Retinal pigment epithelial cell (primary cell): ENCODE measurements at regions not wholly inside any gene's neighbourhood (a gene's known extent, or its start where the extent isn't known, plus 50 kb on each side); places are given as distances from the start of the nearest gene placed in this dataset.

Source experiments
- DNase-seq: peaks from one replicate; pipeline ENCODE4 v3.0.0-alpha.2; 2010; ENCODE audit warnings: low read depth
- H3K4me3 ChIP-seq: 2 replicates; pipeline ENCODE4 v1.5.1; 2011; ENCODE audit warnings: mild to moderate bottlenecking, low read length, control low read depth, moderate library complexity
- TF ChIP-seq, protein P1 (sequence below): conservative IDR thresholded peaks from 2 replicates; pipeline ENCODE4 v1.5.1; 2011; ENCODE audit warnings: low read depth, low read length, control low read depth, inconsistent platforms

DNA sequence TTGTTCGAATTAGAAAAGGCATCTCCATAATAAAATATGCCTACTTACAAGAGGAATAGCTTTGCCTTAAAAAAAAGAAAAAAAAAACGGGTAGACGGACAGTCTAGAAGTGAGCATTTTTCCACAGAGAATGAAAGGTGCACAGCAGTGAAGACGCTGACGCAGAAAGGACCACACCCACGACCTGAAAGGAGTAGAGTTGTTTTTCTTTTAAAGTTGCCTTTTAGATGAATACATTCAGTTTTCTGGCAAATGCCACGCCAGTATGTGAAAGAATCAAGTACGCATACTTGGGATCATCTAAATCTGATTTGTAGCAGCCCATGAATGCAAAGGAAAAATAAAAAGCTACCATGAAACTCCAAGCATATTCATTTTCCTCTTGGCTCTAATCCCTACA, 809.2 kb upstream of the SOX11 start:
- DNase-seq: no peak
- TF ChIP-seq, protein P1, sequence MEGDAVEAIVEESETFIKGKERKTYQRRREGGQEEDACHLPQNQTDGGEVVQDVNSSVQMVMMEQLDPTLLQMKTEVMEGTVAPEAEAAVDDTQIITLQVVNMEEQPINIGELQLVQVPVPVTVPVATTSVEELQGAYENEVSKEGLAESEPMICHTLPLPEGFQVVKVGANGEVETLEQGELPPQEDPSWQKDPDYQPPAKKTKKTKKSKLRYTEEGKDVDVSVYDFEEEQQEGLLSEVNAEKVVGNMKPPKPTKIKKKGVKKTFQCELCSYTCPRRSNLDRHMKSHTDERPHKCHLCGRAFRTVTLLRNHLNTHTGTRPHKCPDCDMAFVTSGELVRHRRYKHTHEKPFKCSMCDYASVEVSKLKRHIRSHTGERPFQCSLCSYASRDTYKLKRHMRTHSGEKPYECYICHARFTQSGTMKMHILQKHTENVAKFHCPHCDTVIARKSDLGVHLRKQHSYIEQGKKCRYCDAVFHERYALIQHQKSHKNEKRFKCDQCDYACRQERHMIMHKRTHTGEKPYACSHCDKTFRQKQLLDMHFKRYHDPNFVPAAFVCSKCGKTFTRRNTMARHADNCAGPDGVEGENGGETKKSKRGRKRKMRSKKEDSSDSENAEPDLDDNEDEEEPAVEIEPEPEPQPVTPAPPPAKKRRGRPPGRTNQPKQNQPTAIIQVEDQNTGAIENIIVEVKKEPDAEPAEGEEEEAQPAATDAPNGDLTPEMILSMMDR: no peak
- no peak overlapping the region for H3K4me3 ChIP-seq

DNA sequence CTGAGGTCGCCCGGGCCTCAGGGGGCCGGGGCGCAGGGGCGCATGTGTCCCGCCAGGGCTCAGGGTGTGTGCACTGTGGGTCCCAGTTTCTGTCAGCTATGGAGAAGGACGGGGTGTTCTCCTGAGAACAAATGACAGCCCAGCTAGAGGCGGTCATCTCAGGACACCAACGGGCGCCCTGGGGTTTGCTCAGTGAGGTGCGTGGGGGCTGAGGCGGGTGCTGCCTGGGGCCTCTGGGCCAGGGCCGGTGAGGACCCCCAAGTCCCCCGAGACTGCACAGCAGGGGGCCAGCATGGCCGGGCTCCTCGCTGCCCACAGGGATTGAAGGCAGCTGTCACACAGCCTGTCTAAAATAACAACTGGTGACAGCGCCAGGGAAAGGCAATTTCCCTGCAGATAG, 808.8 kb upstream of the SOX11 start:
- DNase-seq: no peak
- TF ChIP-seq, protein P1: no peak
- no peak overlapping the region for H3K4me3 ChIP-seq

GRCh38 chr2:4884117-4884571, 808.0 kb upstream of the SOX11 start:
- no peak for DNase-seq
- H3K4me3 ChIP-seq: no peak overlapping the region
- TF ChIP-seq, protein P1: no peak

DNA sequence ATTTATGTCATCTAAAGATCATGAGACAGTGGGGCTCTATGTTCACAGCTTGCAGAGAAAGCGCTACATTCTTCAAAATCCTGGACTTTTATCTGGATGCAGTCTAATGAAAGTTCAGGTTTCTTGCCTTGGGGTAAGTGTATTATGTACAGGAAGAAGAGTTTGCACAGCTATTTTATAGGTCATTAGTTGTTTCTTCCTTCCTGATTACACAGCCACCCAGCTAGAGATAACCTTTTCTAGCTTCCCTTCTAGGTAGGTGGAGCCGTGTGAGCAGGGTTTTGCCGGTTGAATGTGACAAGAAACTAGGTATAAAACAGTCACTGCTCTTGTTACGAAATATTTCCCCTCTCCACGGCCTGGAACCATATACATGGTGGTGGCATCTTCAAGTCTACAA, 800.8 kb upstream of the SOX11 start:
- no peak for DNase-seq
- no peak overlapping the region for H3K4me3 ChIP-seq
- TF ChIP-seq, protein P1: no peak

- no peak overlapping the region for H3K4me3 ChIP-seq
- TF ChIP-seq, protein P1: no peak
- DNase-seq: no peak
Measured at GRCh38 chr2:4895371-4895770, 796.8 kb upstream of the SOX11 start.

DNA sequence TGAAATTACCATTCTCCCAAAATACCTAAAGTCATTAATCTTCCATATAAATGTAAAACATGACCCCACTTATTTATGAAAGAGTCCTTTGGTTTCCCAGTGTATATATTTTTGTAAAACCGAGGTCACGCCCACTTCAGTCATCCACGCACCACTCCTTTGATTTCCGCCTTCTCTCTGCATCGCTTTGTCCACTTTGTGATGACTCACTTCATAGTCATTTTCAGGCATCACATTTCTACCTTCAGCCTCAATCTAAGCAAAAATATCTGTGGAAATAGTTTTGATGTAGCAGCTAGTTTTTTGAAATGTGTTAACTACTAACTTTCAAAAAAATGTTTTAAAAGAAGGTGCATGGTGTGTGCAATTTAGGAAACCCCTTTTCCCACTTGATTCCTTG, 793.5 kb upstream of the SOX11 start:
- DNase-seq: peak; percentile 9
- no peak overlapping the region for H3K4me3 ChIP-seq
- TF ChIP-seq, protein P1: no peak

DNA sequence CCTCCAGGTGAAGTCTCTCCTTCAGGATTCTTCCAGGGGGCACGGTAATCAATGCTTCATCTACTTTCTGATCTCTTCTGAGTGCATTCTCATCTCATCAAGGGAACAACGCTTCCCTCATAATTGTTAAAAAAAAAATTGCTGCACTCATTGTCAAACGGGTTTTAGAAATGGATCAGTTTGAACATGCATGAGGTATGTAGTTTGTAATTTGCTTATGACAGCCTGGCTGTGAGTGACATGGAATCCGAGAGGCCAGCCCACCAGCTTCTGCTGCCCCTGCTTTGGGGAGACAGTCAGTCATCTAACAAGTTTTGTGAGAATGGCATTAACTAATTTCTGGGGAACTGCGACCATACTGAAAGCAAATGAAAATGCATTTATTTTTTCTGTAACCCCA, 791.9 kb upstream of the SOX11 start:
- TF ChIP-seq, protein P1: no peak

More for the DNA sequence above, 791.9 kb upstream of the SOX11 start:
- no peak overlapping the region for H3K4me3 ChIP-seq
- no peak for DNase-seq
